Right forelimb (tissue), 1 donor: ENCODE measurements at regions not wholly inside any gene's neighbourhood (a gene's known extent, or its start where the extent isn't known, plus 50 kb on each side); places are given as distances from the start of the nearest gene placed in this dataset.
"Not testable (repeated sequence)": the region's sequence is repeated elsewhere in the genome, so short reads cannot be mapped to it uniquely, and the experiment has no call there.

Source experiments
- DNase-seq: peaks from one replicate; pipeline ENCODE4 v3.0.0-alpha.2; 2018

DNA sequence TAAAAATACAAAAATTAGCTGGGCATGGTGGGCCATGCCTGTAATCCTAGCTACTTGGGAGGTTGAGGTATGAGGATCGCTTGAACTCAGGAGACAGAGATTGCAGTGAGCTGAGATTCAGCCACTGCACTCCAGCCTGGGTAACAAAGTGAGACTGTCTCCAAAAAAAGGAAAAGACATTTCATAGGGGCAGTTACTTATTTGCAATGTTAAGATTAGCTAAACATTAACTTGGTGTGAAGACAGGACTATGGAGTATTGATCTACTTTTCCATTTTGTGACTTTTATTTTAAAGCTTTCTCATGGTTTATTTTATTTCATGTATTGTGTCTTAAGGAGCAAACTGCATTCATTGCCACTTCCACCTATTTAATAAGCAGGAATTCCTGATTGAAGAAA lies 153.0 kb downstream of the UTRN start:
- no peak for DNase-seq

DNA sequence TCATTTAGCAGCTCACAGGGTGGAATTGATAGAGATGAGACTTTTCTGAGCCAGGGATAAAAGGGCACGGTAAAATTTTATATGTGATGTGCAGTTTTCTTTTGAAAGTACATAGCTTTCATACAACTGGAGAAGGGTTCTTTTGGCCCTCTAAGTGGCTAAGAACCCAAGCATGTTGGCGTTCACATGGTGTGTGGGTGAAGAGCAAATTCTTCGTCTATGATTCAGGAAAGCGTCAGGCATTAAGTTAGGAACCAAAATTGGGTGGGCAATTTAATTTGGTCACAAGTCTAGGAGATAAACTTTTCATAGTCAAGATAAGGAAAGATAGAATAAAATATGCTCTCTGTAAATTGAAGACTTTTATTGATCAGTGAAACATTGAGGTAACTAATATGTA lies 153.9 kb downstream of the UTRN start:
- no peak for DNase-seq

- DNase-seq = not testable (repeated sequence)
Measured at GRCh38 chr6:144441801-144442200, 156.7 kb downstream of the UTRN start.

DNA sequence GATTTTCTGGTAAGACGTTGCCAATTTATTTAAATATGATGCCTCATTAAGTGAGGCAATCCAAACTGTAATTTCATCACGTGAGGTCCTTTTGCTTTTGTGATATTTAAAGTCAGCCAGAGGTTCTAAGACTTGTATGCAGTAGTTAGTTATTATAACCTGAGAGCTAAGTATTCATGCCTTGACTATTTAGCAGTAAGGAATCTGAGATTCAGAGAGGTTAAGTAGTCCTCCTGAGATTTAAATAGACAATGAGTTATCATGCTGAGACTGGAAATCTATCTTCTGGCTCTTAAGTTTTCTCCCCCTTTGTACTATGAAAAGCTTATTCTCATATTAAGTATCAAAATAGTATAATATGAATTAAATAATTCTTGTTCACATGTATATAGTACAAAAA lies 158.0 kb downstream of the UTRN start:
- no peak for DNase-seq

DNA sequence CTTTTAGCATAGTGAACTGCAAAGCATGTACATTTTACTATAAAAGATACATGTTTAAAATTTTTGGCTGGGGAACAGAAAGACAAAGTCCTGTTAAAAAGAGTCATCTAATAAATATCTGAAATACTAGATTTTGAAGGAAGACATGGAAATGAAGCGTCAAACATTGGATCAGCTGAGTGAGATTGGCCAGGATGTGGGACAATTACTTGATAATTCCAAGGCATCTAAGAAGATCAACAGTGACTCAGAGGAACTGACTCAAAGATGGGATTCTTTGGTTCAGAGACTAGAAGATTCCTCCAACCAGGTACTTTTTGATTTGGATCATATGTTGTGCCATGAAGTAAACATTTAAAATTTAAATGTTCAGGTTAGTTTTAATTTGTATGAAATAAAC lies 162.3 kb downstream of the UTRN start:
- DNase-seq = no peak

DNA sequence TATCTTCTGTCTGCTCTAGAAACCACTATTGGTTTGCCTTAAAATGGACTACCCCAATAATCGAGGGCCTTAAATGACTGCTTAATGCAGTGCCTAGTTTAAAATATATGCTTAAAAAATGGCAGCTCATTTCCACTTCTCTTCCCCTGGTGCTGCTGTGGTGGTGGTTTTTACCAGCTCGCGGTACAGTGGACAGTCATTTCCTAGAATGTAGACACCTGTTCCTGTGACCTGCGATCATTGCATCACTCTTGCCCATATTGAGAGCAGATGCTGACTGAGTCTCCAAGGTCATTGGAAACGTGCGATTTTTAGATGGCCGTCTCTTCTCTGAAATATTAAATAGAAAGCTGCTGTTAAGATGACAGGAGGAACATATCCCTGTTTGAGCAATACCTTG lies 164.1 kb downstream of the UTRN start:
- DNase-seq = no peak

GRCh38 chr6:144449911-144450597 lies 164.9 kb downstream of the UTRN start:
- peak; percentile 53 for DNase-seq

DNA sequence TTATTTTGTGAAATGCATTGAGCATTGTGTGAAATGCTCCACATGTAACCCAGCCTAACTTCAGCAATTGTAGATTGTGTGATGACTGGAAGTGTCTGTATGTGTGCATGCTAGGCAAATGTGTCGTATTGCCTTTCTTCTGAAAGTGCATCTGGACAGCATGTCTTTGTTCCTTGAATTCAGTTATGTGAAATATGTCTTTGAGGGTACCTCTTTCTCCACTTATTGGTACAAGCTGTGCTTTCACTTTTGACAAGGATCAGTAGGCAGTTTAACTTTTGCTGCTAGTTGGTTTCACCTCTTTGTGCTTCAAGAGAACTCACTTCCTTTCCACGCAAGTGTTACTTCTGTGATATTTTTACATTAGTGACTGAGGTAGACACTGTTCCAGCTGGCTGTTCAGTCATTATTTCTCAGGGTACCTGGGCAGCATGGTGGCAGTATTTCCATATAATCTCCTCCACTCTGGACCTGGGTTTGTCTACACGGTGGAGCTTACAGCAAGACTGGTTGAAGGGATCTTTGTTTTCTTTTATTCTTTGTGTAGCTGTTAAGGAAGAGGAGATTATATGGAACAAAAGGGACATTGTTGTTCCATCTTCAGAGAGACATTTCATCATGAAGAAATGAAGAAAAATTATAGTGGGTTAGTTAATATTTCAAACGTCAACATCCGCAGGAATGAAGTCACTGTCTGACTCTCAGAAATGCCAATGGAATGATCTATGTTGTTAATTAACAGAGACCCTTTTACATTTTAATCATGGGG lies 175.4 kb downstream of the UTRN start:
- DNase-seq = no peak

DNA sequence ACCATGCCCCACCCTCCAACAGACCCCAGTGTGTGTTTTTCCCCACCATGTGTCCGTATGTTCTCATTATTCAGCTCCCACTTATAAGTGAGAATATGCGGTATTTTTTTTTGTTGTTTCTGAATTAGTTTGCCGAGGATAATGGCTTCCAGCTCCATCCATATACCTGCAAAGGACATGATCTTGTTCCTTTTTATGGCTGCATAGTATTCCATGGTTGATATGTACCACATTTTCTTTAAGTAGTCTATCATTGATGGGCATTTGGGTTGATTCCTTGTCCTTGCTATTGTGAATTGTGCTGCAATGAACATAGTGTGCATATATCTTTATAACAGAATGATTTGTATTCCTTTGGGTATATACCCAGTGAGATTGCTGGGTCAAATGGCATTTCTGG lies 176.9 kb downstream of the UTRN start:
- DNase-seq = no peak

DNA sequence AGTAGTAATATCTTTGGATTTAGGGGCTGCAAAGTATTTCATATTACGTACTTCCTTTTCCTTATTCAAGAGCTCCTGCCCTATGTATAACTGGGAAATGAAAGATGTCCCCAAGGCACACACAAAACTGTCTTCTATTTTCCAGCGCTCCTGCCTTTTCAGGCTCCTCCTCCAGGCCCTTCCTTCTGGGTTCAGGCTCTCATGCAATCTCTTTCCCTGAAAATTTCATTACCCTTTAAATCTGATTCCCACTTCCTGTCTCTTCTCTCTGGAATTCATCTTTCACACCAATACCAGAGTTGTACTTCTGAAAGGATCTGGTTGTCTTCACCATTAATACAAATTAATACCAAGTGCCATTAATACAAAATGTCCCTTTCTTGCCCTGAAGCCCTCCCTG lies 181.6 kb downstream of the UTRN start:
- DNase-seq = no peak

DNA sequence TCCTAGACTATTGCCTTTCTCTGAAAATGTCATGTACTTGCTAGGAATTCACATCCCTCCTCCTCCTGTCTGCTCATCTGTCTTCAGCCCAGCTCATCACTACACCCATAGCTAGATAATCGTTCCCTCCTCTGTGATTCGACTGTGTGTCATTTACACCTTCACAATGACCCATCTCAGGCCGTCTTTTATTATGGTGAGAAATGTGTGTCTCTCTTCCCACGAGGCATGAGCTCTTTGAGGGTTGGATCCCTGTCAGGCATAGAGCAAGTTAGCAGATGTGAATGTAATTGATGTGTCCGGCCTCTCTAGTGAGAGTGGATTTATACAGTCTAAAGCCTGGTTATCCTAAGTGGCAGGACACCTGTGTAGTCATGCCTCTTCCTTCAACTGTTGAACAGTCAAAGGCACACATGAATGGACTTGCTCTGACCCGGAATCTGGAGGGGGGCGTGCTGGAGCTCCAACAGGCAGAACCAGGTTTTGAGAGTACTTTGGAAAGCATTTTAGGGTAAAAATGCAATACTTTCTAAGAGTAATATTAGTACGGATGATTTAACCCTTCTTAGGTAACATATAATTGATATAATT lies 182.1 kb downstream of the UTRN start:
- DNase-seq = no peak

- no peak for DNase-seq
Measured at GRCh38 chr6:144467921-144468320, 182.8 kb downstream of the UTRN start.

DNA sequence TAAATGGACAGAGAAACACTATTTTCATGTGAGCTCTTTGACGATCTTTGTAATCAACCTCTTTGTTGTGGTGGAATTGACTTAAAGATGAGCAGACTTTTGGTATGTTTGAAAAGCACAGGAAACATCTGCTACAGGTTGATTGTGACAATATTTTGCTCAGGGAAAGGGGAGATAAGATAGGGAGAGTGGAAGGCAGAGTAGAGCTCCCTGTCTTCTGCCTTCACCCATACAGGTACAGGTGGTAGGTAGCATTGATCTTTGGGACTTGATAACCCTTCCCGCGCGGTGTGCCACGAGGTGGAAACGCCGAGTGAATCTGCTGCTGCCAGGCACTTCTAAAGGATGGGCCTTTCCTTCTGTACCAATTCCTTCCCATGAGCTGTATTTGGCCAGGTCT lies 183.6 kb downstream of the UTRN start:
- no peak for DNase-seq

- no peak for DNase-seq
Measured at GRCh38 chr6:144469144-144469575, 184.0 kb downstream of the UTRN start.

DNA sequence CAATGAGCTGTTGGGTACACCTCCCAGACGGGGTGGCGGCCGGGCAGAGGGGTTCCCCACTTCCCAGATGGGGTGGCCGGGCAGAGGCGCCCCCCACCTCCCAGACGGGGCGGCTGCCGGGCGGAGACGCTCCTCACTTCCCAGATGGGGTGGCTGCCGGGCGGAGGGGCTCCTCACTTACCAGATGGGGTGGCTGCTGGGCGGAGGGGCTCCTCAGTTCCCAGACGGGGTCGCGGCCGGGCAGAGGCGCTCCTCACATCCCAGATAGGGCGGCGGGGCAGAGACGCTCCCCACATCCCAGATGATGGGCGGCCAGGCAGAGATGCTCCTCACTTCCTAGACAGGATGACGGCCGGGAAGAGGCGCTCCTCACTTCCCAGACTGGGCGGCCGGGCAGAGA lies 185.1 kb downstream of the UTRN start:
- not testable (repeated sequence) for DNase-seq

- DNase-seq = no peak
Measured at GRCh38 chr6:144471986-144472385, 186.9 kb downstream of the UTRN start.

DNA sequence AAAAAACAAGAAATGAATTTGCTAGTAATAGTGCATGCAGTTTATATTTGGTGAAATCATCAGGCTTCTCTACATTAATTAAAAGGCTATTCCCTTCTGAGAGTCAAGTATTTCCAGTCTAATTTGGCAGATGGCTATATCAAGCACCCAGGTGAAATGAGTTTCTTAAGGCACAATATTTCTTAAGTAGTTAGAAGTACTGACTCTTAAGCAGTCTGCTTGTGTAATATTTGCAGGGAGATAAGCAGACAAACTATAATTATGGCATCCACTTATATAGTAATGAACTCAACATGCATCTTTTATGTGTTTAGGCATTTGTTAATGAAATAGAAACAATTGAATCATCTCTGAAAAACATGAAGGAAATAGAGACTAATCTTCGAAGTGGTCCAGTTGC lies 189.2 kb downstream of the UTRN start:
- DNase-seq = no peak

GRCh38 chr6:144474904-144475303 lies 189.8 kb downstream of the UTRN start:
- DNase-seq = no peak

- no peak for DNase-seq
Measured at GRCh38 chr6:144475411-144475810, 190.3 kb downstream of the UTRN start.

GRCh38 chr6:144476286-144476685 lies 191.2 kb downstream of the UTRN start:
- DNase-seq = no peak

DNA sequence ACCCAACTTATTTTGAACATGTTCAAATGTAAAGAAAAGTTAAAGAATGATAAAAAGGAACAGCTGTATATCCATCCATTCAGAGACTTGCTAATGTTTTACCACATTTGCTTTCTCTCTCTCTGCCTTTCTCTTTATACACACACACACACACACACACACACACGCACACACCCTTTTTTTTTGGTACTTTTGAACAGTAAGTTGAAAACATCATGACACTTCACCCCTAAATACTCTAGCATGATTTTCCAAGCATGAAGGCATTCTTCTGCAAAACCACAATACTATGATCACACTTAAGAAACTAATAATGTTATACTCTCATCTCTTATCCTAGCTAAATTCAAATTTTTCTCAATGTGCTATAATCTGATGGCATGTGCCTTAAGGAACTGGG lies 192.3 kb downstream of the UTRN start:
- no peak for DNase-seq

GRCh38 chr6:144477856-144478255 lies 192.7 kb downstream of the UTRN start:
- no peak for DNase-seq

- peak; percentile 52 for DNase-seq
Measured at GRCh38 chr6:144478483-144478882, 193.3 kb downstream of the UTRN start.

- DNase-seq = no peak
Measured at GRCh38 chr6:144479991-144480390, 194.9 kb downstream of the UTRN start.
